ENCODE measurements at regions not wholly inside any gene's neighbourhood (a gene's known extent, or its start where the extent isn't known, plus 50 kb on each side); places are given as distances from the start of the nearest gene placed in this dataset.

DNA sequence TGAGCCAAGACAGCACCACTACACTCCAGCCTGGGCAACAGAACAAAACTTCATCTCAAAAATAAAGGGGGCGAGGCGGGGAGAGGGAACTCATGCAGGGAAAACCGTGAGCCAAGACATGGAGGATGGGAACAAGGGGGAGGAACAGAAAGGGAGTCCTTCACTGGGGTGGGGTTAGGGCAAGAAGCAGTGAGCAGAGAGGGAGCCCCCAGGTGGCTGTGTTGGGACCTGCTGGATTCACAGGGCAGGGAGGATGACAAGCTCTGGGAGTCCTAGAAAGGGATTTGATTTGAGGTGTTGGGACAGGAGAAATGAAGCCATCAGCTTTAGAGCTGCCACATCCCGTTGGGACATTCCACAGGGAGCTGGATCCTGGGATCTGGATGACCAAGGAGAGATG, 90.6 kb upstream of the TOP1 start:
- no peak for DNase-seq
- Histone ChIP-seq H3K36me3 (no peaks in the 10 kb centered on the region), H3K27me3 (ENCODE audit: insufficient read depth, low read depth, severe bottlenecking) (peaks cover 59% of the 10 kb centered on the region), H3K27ac (no peak overlapping the region), H3K4me3 (ENCODE audit: low read depth, low read length) (no peak overlapping the region), H3K9me3 (ENCODE audit: severe bottlenecking) (no peaks in the 10 kb centered on the region)
- TF ChIP-seq, protein P1, sequence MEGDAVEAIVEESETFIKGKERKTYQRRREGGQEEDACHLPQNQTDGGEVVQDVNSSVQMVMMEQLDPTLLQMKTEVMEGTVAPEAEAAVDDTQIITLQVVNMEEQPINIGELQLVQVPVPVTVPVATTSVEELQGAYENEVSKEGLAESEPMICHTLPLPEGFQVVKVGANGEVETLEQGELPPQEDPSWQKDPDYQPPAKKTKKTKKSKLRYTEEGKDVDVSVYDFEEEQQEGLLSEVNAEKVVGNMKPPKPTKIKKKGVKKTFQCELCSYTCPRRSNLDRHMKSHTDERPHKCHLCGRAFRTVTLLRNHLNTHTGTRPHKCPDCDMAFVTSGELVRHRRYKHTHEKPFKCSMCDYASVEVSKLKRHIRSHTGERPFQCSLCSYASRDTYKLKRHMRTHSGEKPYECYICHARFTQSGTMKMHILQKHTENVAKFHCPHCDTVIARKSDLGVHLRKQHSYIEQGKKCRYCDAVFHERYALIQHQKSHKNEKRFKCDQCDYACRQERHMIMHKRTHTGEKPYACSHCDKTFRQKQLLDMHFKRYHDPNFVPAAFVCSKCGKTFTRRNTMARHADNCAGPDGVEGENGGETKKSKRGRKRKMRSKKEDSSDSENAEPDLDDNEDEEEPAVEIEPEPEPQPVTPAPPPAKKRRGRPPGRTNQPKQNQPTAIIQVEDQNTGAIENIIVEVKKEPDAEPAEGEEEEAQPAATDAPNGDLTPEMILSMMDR (IDR thresholded peaks at IDR 0.05; ENCODE audit: low read depth, low read length), result peak; percentile 36; the same call in 1 of the 2 replicates

DNA sequence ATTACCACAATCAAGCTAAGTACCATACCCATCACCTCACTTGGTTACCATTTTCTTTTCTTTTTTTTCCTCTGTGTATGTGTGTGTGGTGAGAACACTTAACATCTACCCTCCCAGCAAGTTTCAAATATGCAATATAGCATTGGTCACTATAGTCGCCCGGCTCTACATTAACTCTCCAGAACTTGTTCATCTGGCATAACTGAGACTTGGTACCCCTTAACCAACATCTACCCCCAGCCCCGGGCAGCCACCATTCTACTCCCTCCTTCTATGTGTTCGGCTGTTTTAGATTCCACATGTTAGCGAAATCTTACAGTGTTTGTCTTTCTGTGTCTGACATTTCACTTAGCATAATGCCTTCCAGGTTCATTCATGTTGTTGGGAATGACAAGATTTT, 89.0 kb upstream of the TOP1 start:
- Histone ChIP-seq H3K27ac (no peak overlapping the region), H3K9me3 (ENCODE audit: severe bottlenecking) (no peaks in the 10 kb centered on the region), H3K4me3 (ENCODE audit: low read depth, low read length) (no peak overlapping the region), H3K27me3 (ENCODE audit: insufficient read depth, low read depth, severe bottlenecking) (peaks cover 61% of the 10 kb centered on the region), H3K36me3 (no peaks in the 10 kb centered on the region)
- no peak for DNase-seq
- TF ChIP-seq, protein P1 (IDR thresholded peaks at IDR 0.05; ENCODE audit: low read depth, low read length), result no peak

DNA sequence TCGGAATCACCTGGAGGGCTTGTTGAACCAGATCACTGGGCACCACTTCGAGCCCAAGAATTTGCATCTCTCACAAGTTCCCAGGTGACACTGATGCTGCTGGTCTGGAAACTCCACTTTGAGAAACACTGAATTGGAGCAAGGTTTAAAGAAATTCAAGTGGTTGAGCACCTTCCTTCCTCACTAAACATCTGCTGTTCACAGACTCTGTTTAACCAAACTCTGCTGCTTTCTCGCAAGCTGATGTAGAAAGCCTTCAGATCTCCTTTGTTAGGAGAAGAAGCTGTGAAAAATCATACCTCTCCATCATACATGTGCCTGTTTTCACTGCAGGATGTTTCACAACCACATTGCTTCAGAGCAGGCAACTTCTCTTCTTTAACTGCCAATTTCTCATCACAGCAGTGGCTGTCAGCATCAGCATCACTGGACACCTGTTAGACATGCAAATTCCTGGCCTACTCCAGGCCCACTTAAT, 87.5 kb upstream of the TOP1 start:
- Histone ChIP-seq H3K27ac (no peak overlapping the region), H3K27me3 (ENCODE audit: insufficient read depth, low read depth, severe bottlenecking) (peaks cover 72% of the 10 kb centered on the region), H3K9me3 (ENCODE audit: severe bottlenecking) (no peaks in the 10 kb centered on the region), H3K36me3 (no peaks in the 10 kb centered on the region), H3K4me3 (ENCODE audit: low read depth, low read length) (no peak overlapping the region)
- no peak for DNase-seq
- TF ChIP-seq, protein P1 (IDR thresholded peaks at IDR 0.05; ENCODE audit: low read depth, low read length), result no peak

DNA sequence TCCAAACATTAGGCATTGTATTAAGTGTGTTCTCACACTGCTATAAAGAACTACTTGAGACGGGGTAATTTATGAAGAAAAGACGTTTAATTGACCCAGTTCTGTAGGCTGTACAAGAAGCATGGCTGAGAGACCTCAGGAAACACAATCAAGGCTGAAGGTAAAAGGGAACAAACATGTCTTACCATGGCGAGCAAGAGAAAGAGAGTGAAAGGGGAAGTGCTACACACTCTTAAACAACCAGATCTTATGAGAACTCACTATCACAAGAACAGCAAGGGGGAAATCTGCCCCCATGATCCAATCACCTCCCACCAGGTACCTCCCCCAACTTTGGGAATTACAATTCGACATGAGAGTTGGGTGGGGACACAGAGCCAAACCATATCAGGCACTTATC, 86.6 kb upstream of the TOP1 start:
- no peak overlapping the region for H3K4me3 ChIP-seq (ENCODE audit: low read depth, low read length)
- TF ChIP-seq, protein P1 (IDR thresholded peaks at IDR 0.05; ENCODE audit: low read depth, low read length), result no peak
- no peak overlapping the region for H3K27ac ChIP-seq
- DNase-seq, result no peak
- H3K36me3 ChIP-seq, result no peaks in the 10 kb centered on the region
- no peaks in the 10 kb centered on the region for H3K9me3 ChIP-seq (ENCODE audit: severe bottlenecking)
- H3K27me3 ChIP-seq (ENCODE audit: insufficient read depth, low read depth, severe bottlenecking), result peaks cover 72% of the 10 kb centered on the region

DNA sequence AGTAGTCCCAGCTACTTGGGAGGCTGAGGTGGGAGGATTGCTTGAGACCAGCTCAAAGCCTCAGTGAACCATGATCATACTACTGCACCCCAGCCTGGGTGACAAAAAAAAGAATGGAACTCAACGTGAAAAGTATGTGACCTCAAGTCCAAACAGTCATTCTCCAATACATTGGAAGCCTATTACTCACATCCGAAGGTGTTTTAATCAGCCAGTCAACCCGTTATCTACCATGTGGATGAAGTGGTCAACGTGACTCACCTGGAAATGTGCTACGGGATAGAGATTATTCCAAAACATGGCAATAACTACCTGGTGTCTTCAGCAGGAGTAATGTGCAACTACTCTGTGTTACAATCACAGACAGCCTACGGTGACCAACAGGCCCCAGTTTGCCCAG, 85.8 kb upstream of the TOP1 start:
- H3K4me3 ChIP-seq (ENCODE audit: low read depth, low read length), result no peak overlapping the region
- no peaks in the 10 kb centered on the region for H3K9me3 ChIP-seq (ENCODE audit: severe bottlenecking)
- no peak overlapping the region for H3K27ac ChIP-seq
- H3K36me3 ChIP-seq, result no peaks in the 10 kb centered on the region
- DNase-seq, result no peak
- TF ChIP-seq, protein P1 (IDR thresholded peaks at IDR 0.05; ENCODE audit: low read depth, low read length), result no peak
- peaks cover 70% of the 10 kb centered on the region for H3K27me3 ChIP-seq (ENCODE audit: insufficient read depth, low read depth, severe bottlenecking)

DNA sequence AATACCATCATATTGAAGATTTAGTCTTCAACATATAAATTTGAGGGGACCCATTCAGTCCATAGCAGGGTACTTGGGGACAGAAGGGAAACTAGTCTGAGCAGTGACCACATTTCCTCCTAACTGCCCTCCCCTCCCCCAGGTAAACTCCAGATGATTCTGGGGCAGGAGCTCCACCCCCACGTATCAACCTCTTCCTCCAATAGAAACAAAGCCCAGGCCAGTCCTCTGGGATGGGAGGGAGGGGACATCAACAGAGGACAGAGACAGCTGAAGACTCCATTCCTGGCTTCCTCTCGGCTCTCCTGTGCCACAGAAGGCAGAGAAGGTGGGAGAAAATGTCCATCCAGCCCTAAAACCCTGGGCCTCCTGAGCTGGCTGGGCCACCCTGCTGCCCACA, 85.0 kb upstream of the TOP1 start:
- no peak overlapping the region for H3K4me3 ChIP-seq (ENCODE audit: low read depth, low read length)
- DNase-seq, result no peak
- H3K27ac ChIP-seq, result no peak overlapping the region
- peaks cover 69% of the 10 kb centered on the region for H3K27me3 ChIP-seq (ENCODE audit: insufficient read depth, low read depth, severe bottlenecking)
- no peaks in the 10 kb centered on the region for H3K36me3 ChIP-seq
- H3K9me3 ChIP-seq (ENCODE audit: severe bottlenecking), result no peaks in the 10 kb centered on the region
- TF ChIP-seq, protein P1 (IDR thresholded peaks at IDR 0.05; ENCODE audit: low read depth, low read length), result no peak

All from WERI-Rb-1 (cell line).